ENCODE measurements at regions not wholly inside any gene's neighbourhood (a gene's known extent, or its start where the extent isn't known, plus 50 kb on each side); places are given as distances from the start of the nearest gene placed in this dataset.
"Not testable (repeated sequence)": the region's sequence is repeated elsewhere in the genome, so short reads cannot be mapped to it uniquely, and the experiment has no call there.

DNA sequence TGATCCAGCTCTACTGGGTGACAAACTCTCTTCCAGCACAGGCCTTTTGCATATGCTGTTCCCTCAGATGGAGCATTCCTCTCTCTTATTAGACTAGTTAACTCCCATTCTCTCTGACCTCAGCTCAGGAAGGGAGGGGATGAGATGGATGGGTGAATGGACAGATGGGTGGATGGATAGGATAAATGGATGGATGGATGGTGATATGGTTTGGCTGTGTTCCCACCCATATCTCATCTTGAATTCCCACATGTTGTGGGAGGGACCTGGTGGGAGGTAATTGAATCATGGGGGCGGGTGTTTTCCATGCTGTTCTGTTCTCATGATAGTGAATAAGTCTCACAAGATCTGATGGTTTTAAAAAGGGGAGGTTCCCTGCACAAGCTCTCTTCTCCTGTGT is 144.1 kb upstream of the ATP2B2 start:
- TF ChIP-seq OSR1 (CRISPR knock-in tag; IDR thresholded peaks at IDR 0.05); ZFP30 (CRISPR knock-in tag; IDR thresholded peaks at IDR 0.05); ARNTL (CRISPR knock-in tag; IDR thresholded peaks at IDR 0.05; ENCODE audit: borderline replicate concordance, low read depth); CSDC2 (CRISPR knock-in tag; IDR thresholded peaks at IDR 0.05); RARB (CRISPR knock-in tag; IDR thresholded peaks at IDR 0.05); TOX (CRISPR knock-in tag; IDR thresholded peaks at IDR 0.05; ENCODE audit: borderline replicate concordance); PPARA (CRISPR knock-in tag; IDR thresholded peaks at IDR 0.05; ENCODE audit: borderline replicate concordance); ZC3H10 (CRISPR knock-in tag; IDR thresholded peaks at IDR 0.05); GLIS3 (CRISPR knock-in tag; IDR thresholded peaks at IDR 0.05): not testable (repeated sequence)
